ENCODE measurements at regions not wholly inside any gene's neighbourhood (a gene's known extent, or its start where the extent isn't known, plus 50 kb on each side); places are given as distances from the start of the nearest gene placed in this dataset.

DNA sequence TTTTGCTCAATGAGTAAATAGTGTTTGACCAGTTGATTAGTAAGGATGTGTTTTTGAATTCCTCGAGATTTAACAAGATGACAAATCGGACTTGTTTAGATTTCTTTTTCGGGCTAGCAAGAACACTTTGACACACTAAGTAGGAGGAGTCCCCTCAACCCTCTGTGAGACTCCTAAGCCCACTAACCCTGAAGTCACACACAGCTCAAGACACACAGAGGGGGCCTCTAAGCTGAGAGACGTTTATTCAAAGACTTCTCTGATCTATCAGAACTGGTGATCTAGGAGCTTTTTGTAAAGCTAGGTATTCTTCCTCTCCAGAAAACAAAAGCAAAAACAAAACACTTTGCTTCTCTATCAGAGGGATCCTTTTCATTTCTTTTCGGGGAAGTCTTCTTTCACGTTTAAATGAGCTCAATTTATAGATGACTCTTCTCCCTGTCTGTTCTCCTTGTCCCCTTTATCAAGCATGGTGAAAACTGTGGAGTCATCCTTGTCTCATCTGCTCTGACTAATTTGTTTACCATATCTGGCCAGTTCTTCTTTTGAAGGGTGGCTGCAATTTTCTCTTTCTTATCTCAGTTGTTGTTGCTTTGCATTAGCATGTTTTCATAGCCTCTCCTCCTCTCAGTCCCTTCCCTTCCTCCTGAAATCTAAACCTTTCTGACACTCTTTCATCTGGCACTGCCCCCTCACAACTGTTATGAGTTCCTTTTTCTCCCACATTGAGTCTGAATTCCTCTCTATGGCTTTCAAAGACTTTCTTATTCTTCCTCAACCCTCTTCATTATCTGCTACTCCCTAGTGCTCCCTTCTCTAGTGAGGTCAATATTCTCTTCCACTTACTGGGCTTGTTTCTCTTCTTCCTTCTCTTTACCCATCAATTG, 68.5 kb upstream of the RAI14 start (continued):
- TF ChIP-seq, protein P1, sequence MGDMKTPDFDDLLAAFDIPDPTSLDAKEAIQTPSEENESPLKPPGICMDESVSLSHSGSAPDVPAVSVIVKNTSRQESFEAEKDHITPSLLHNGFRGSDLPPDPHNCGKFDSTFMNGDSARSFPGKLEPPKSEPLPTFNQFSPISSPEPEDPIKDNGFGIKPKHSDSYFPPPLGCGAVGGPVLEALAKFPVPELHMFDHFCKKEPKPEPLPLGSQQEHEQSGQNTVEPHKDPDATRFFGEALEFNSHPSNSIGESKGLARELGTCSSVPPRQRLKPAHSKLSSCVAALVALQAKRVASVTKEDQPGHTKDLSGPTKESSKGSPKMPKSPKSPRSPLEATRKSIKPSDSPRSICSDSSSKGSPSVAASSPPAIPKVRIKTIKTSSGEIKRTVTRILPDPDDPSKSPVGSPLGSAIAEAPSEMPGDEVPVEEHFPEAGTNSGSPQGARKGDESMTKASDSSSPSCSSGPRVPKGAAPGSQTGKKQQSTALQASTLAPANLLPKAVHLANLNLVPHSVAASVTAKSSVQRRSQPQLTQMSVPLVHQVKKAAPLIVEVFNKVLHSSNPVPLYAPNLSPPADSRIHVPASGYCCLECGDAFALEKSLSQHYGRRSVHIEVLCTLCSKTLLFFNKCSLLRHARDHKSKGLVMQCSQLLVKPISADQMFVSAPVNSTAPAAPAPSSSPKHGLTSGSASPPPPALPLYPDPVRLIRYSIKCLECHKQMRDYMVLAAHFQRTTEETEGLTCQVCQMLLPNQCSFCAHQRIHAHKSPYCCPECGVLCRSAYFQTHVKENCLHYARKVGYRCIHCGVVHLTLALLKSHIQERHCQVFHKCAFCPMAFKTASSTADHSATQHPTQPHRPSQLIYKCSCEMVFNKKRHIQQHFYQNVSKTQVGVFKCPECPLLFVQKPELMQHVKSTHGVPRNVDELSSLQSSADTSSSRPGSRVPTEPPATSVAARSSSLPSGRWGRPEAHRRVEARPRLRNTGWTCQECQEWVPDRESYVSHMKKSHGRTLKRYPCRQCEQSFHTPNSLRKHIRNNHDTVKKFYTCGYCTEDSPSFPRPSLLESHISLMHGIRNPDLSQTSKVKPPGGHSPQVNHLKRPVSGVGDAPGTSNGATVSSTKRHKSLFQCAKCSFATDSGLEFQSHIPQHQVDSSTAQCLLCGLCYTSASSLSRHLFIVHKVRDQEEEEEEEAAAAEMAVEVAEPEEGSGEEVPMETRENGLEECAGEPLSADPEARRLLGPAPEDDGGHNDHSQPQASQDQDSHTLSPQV (IDR thresholded peaks at IDR 0.05), result peak; percentile 79; the same call in 1 of the 2 replicates
- TF ChIP-seq STAT5A (IDR thresholded peaks at IDR 0.05; ENCODE audit: borderline replicate concordance, low read length) (0 out of 2 replicates have a peak, but pooled peaks have one; percentile 3), RBM22 (IDR thresholded peaks at IDR 0.05; ENCODE audit: low read depth, low read length, poor library complexity, severe bottlenecking) (no peak), KLF10 (CRISPR knock-in tag; IDR thresholded peaks at IDR 0.05) (no peak), MEF2D (tag; conservative IDR thresholded peaks at IDR 0.05; ENCODE audit: low read depth) (no peak; the same call in 1 of the 2 replicates), U2AF1 (optimal IDR thresholded peaks at IDR 0.05; ENCODE audit: low read depth, low read length) (no peak), TEAD4 (IDR thresholded peaks at IDR 0.05; ENCODE audit: low read length) (peak; percentile 72), TEAD4 (CRISPR knock-in tag; IDR thresholded peaks at IDR 0.05; ENCODE audit: borderline replicate concordance) (no peak), ZNF830 (CRISPR knock-in tag; IDR thresholded peaks at IDR 0.05) (no peak), TRIM28 (IDR thresholded peaks at IDR 0.05) (0 out of 2 replicates have a peak, but pooled peaks have one; percentile 62), XRCC5 (IDR thresholded peaks at IDR 0.05; ENCODE audit: low read depth, low read length) (no peak), FOXA1 (IDR thresholded peaks at IDR 0.05; ENCODE audit: borderline replicate concordance) (no peak), TBL1XR1 (IDR thresholded peaks at IDR 0.05; ENCODE audit: low read length in 2 of 2) (peak in 1 of 2 experiments; percentile 80; a peak in 2 of 4 replicates)
- TF ChIP-seq, protein P2, sequence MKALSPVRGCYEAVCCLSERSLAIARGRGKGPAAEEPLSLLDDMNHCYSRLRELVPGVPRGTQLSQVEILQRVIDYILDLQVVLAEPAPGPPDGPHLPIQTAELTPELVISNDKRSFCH (CRISPR knock-in tag; IDR thresholded peaks at IDR 0.05), result no peak
- TF ChIP-seq, protein P2 (tag; IDR thresholded peaks at IDR 0.05), result no peak
- TF ChIP-seq, protein P3, sequence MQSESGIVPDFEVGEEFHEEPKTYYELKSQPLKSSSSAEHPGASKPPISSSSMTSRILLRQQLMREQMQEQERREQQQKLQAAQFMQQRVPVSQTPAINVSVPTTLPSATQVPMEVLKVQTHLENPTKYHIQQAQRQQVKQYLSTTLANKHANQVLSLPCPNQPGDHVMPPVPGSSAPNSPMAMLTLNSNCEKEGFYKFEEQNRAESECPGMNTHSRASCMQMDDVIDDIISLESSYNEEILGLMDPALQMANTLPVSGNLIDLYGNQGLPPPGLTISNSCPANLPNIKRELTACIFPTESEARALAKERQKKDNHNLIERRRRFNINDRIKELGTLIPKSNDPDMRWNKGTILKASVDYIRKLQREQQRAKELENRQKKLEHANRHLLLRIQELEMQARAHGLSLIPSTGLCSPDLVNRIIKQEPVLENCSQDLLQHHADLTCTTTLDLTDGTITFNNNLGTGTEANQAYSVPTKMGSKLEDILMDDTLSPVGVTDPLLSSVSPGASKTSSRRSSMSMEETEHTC (IDR thresholded peaks at IDR 0.05), result no peak
- TF ChIP-seq, protein P4, sequence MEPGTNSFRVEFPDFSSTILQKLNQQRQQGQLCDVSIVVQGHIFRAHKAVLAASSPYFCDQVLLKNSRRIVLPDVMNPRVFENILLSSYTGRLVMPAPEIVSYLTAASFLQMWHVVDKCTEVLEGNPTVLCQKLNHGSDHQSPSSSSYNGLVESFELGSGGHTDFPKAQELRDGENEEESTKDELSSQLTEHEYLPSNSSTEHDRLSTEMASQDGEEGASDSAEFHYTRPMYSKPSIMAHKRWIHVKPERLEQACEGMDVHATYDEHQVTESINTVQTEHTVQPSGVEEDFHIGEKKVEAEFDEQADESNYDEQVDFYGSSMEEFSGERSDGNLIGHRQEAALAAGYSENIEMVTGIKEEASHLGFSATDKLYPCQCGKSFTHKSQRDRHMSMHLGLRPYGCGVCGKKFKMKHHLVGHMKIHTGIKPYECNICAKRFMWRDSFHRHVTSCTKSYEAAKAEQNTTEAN (CRISPR knock-in tag; IDR thresholded peaks at IDR 0.05), result no peak
- TF ChIP-seq, protein P5, sequence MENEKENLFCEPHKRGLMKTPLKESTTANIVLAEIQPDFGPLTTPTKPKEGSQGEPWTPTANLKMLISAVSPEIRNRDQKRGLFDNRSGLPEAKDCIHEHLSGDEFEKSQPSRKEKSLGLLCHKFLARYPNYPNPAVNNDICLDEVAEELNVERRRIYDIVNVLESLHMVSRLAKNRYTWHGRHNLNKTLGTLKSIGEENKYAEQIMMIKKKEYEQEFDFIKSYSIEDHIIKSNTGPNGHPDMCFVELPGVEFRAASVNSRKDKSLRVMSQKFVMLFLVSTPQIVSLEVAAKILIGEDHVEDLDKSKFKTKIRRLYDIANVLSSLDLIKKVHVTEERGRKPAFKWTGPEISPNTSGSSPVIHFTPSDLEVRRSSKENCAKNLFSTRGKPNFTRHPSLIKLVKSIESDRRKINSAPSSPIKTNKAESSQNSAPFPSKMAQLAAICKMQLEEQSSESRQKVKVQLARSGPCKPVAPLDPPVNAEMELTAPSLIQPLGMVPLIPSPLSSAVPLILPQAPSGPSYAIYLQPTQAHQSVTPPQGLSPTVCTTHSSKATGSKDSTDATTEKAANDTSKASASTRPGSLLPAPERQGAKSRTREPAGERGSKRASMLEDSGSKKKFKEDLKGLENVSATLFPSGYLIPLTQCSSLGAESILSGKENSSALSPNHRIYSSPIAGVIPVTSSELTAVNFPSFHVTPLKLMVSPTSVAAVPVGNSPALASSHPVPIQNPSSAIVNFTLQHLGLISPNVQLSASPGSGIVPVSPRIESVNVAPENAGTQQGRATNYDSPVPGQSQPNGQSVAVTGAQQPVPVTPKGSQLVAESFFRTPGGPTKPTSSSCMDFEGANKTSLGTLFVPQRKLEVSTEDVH (IDR thresholded peaks at IDR 0.05; ENCODE audit: low read depth, partially characterized antibody), result peak; percentile 56

All from K562 (cell line).